AG10803 (cell line): ENCODE measurements at regions not wholly inside any gene's neighbourhood (a gene's known extent, or its start where the extent isn't known, plus 50 kb on each side); places are given as distances from the start of the nearest gene placed in this dataset.
"Not testable (repeated sequence)": the region's sequence is repeated elsewhere in the genome, so short reads cannot be mapped to it uniquely, and the experiment has no call there.

Source experiments
- DNase-seq: peaks from one replicate; pipeline ENCODE4 v3.0.0; 2010; ENCODE audit warnings: low read depth
- H3K4me3 ChIP-seq: 2 replicates; pipeline ENCODE4 v1.5.1; 2011; ENCODE audit warnings: mild to moderate bottlenecking, low read length, control low read depth
- CTCF ChIP-seq: conservative IDR thresholded peaks from 2 replicates; pipeline ENCODE4 v1.5.1; 2011; ENCODE audit warnings: mild to moderate bottlenecking, low read length, control low read depth, inconsistent platforms

GRCh38 chr5:157965040-157965678 lies 106.2 kb upstream of the CLINT1 start:
- no peak for TF ChIP-seq CTCF
- no peak for DNase-seq
- H3K4me3 ChIP-seq, result no peak overlapping the region

GRCh38 chr5:157963761-157964160 lies 104.8 kb upstream of the CLINT1 start:
- TF ChIP-seq CTCF, result no peak
- no peak for DNase-seq
- H3K4me3 ChIP-seq, result no peak overlapping the region

- DNase-seq, result no peak
- TF ChIP-seq CTCF, result no peak
- H3K4me3 ChIP-seq, result no peak overlapping the region
Observed at GRCh38 chr5:157963244-157963643, 104.3 kb upstream of the CLINT1 start.

DNA sequence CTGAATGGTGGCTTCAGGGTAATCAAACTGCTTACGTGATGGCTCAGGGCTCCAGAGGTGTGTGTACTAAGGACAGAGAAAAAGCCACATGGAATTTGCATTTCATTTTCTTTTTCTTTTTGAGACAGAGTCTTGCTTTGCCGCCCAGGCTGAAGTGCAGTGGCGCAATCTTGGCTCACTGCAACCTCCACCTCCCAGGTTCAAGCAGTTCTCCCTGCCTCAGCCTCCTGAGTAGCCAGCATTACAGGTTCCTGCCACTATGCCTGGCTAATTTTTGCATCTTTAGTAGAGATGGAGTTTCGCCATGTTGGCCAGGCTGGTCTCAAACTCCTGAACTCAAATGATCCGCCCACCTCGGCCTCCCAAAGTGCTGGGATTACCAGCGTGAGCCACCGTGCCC lies 103.7 kb upstream of the CLINT1 start:
- not testable (repeated sequence) for DNase-seq, H3K4me3 ChIP-seq

DNA sequence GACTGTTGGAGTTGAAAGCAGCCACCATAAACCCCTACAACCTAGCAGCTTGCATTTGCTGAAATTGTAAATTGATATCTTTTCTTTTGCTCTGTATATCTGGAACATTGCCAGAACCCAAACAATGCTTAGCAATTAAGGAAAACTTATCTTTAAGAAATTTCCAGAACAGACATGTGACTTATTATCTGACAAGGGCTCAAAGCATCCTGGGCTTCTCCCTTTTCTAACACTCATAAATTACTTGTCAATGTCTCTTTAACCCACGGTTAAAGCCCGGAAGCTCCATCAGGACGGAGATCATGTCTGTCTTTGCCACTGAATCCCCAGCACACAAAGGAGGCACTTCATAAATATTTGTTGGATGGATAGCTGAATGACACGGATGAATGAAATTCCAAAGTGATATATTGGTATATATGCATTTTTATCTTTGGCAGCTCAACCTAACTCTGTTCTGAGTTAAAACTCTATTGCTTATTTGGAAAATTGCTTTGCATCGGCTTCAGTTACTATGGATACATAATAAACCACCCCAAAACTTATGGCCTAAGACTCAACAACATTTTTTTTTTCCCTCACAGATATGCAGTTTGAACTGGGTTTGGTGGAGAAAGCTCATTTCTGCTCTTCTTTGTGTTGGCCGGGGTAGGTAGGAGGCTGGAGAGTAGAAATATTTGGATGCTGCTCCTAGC lies 103.1 kb upstream of the CLINT1 start:
- no peak overlapping the region for H3K4me3 ChIP-seq
- TF ChIP-seq CTCF, result no peak
- DNase-seq, result no peak

GRCh38 chr5:157961176-157961575 lies 102.2 kb upstream of the CLINT1 start:
- no peak for DNase-seq
- TF ChIP-seq CTCF, result no peak
- no peak overlapping the region for H3K4me3 ChIP-seq

DNA sequence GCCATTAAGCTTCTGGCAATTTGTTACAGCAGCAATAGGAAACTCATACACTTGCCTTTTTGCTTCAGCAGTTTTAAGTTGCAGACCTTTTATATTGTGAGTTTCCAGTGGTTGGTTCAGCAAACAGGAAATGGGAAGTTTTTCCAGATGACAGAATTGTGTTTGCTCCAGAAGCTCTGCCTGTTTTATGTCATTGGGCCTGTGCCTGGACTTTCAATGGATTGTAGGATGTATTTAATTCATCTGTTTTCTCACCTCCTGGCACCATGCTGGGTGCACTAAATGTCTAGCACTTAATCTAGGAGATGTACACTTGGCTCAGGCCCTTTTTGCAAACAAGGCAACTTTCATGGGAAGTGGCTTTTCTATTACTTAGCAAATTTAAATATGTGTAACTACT lies 100.4 kb upstream of the CLINT1 start:
- DNase-seq, result no peak
- TF ChIP-seq CTCF, result no peak

More for the DNA sequence above, 100.4 kb upstream of the CLINT1 start:
- H3K4me3 ChIP-seq, result no peak overlapping the region
